HG03442 (cell line): ENCODE measurements at regions not wholly inside any gene's neighbourhood (a gene's known extent, or its start where the extent isn't known, plus 50 kb on each side); places are given as distances from the start of the nearest gene placed in this dataset.
"Not testable (repeated sequence)": the region's sequence is repeated elsewhere in the genome, so short reads cannot be mapped to it uniquely, and the experiment has no call there.

Experiments used
- ATAC-seq: cut with Tn5 transposase; IDR thresholded peaks from one replicate; pipeline ENCODE4 v1.9.1; 2021; ENCODE audit warnings: mild to moderate bottlenecking, moderate library complexity; ENCODE audit not compliant: unreplicated experiment

- no peak for ATAC-seq
Observed at GRCh38 chr4:186813377-186814068, 89.9 kb upstream of the FAT1 start.

GRCh38 chr4:186814535-186815070, 90.9 kb upstream of the FAT1 start:
- ATAC-seq = no peak

- ATAC-seq = no peak
Observed at GRCh38 chr4:186819342-186820086, 95.9 kb upstream of the FAT1 start.

- ATAC-seq = no peak
Observed at GRCh38 chr4:186820391-186820891, 96.8 kb upstream of the FAT1 start.

- ATAC-seq = no peak
Observed at GRCh38 chr4:186823989-186824388, 100.3 kb upstream of the FAT1 start.

GRCh38 chr4:186825069-186825468, 101.4 kb upstream of the FAT1 start:
- no peak for ATAC-seq

- no peak for ATAC-seq
Observed at GRCh38 chr4:186826006-186826405, 102.3 kb upstream of the FAT1 start.

- ATAC-seq = no peak
Observed at GRCh38 chr4:186826846-186827533, 103.3 kb upstream of the FAT1 start.

- ATAC-seq = no peak
Observed at GRCh38 chr4:186827534-186827897, 103.9 kb upstream of the FAT1 start.

GRCh38 chr4:186829097-186829496, 105.4 kb upstream of the FAT1 start:
- no peak for ATAC-seq

- ATAC-seq = no peak
Observed at GRCh38 chr4:186829740-186830449, 106.2 kb upstream of the FAT1 start.

- no peak for ATAC-seq
Observed at GRCh38 chr4:186831574-186831973, 107.9 kb upstream of the FAT1 start.

GRCh38 chr4:186832906-186833305, 109.2 kb upstream of the FAT1 start:
- no peak for ATAC-seq

- not testable (repeated sequence) for ATAC-seq
Observed at GRCh38 chr4:186837463-186837862, 113.8 kb upstream of the FAT1 start.

- ATAC-seq = no peak
Observed at GRCh38 chr4:186838295-186838694, 114.6 kb upstream of the FAT1 start.

GRCh38 chr4:186839122-186840037, 115.7 kb upstream of the FAT1 start:
- ATAC-seq = peak; percentile 69

GRCh38 chr4:186840222-186840701, 116.6 kb upstream of the FAT1 start:
- no peak for ATAC-seq

- no peak for ATAC-seq
Observed at GRCh38 chr4:186840771-186841301, 117.2 kb upstream of the FAT1 start.

- no peak for ATAC-seq
Observed at GRCh38 chr4:186844059-186844681, 120.5 kb upstream of the FAT1 start.
